Thyroid gland (tissue), 4 donors: ENCODE measurements at regions not wholly inside any gene's neighbourhood (a gene's known extent, or its start where the extent isn't known, plus 50 kb on each side); places are given as distances from the start of the nearest gene placed in this dataset.

ENCODE experiments used
- CTCF ChIP-seq, 6 experiments: fragments of 200-600 bp in 3 of 6; fragments of 450-650 bp in 3 of 6; sonication (generic) in 3 of 6; IDR thresholded peaks; one replicate each; pipeline ENCODE4 v1.5.1; 2016 to 2019; ENCODE audit warnings: antibody characterized with exemption in 6 of 6, mild to moderate bottlenecking in 2 of 6, inconsistent platforms in 1 of 6, moderate library complexity in 1 of 6
- POLR2A ChIP-seq, 2 donors: fragments of 450-650 bp; IDR thresholded peaks; one replicate each; pipeline ENCODE4 v1.6.1; 2017; ENCODE audit warnings: antibody characterized with exemption in 2 of 2, mild to moderate bottlenecking in 2 of 2, moderate library complexity in 1 of 2

GRCh38 chr20:47428164-47428563, 71.7 kb upstream of the ZMYND8 start:
- TF ChIP-seq CTCF (IDR thresholded peaks at IDR 0.05) = no peak
- TF ChIP-seq POLR2A (IDR thresholded peaks at IDR 0.05) = no peak
